ENCODE measurements at regions not wholly inside any gene's neighbourhood (a gene's known extent, or its start where the extent isn't known, plus 50 kb on each side); places are given as distances from the start of the nearest gene placed in this dataset.

GRCh38 chr3:154720921-154721320 is 290.9 kb upstream of the GPR149 start:
- TF ChIP-seq CTCF (IDR thresholded peaks at IDR 0.05) (no peak), POLR2A (IDR thresholded peaks at IDR 0.05) (no peak)

Measured in thyroid gland (tissue), 4 donors.